Lower lobe of right lung (tissue), 2 donors: ENCODE measurements at regions not wholly inside any gene's neighbourhood (a gene's known extent, or its start where the extent isn't known, plus 50 kb on each side); places are given as distances from the start of the nearest gene placed in this dataset.
"Not testable (repeated sequence)": the region's sequence is repeated elsewhere in the genome, so short reads cannot be mapped to it uniquely, and the experiment has no call there.

Source experiments
- ATAC-seq, 2 donors: fragments of 200-7000 bp; cut with Tn5 transposase; one replicate each; pipeline ENCODE4 v1.9.1; 2020 to 2022; ENCODE audit warnings: mild to moderate bottlenecking in 2 of 2, moderate library complexity in 2 of 2
- DNase-seq: peaks from one replicate; pipeline ENCODE4 v3.0.0-alpha.2; 2020
- H3K27ac ChIP-seq: fragments of 200-600 bp; one replicate; pipeline ENCODE4 v1.8.0; 2022
- H3K27me3 ChIP-seq: fragments of 200-600 bp; one replicate; pipeline ENCODE4 v1.8.0; 2022; ENCODE audit warnings: low read depth
- H3K36me3 ChIP-seq: fragments of 200-600 bp; one replicate; pipeline ENCODE4 v1.8.0; 2022; ENCODE audit warnings: mild to moderate bottlenecking
- H3K4me1 ChIP-seq: fragments of 200-600 bp; one replicate; pipeline ENCODE4 v1.8.0; 2022
- H3K4me3 ChIP-seq: fragments of 200-600 bp; one replicate; pipeline ENCODE4 v1.8.0; 2022; ENCODE audit warnings: mild to moderate bottlenecking
- H3K9me3 ChIP-seq: fragments of 200-600 bp; one replicate; pipeline ENCODE4 v1.8.0; 2022
- CTCF ChIP-seq: fragments of 200-600 bp; IDR thresholded peaks from one replicate; pipeline ENCODE4 v1.8.0; 2022; ENCODE audit warnings: antibody characterized with exemption, mild to moderate bottlenecking
- intact Hi-C: fragments of 100-400 bp; cut with DNase I; formaldehyde crosslinking; loops from one replicate; pipeline ENCODE4 v1.11.0; 2022
- donor health status: DM: no; HTN: yes; CAD: no; lungs with severe emphysema.

- intact Hi-C loops = no loop called here
- Histone ChIP-seq H3K27ac (no peak overlapping the region), H3K4me3 (no peak overlapping the region), H3K9me3 (no peaks in the 10 kb centered on the region), H3K4me1 (no peaks in the 10 kb centered on the region), H3K36me3 (no peaks in the 10 kb centered on the region), H3K27me3 (no peaks in the 10 kb centered on the region)
- no peak for TF ChIP-seq CTCF
- no peak for DNase-seq
- ATAC-seq = no peak
These were observed 151.0 kb downstream of the MREG start for GRCh38 chr2:215862351-215862771.

- TF ChIP-seq CTCF = no peak
- ATAC-seq = no peak
- no peak for DNase-seq
- H3K27ac ChIP-seq = no peak overlapping the region
- no peaks in the 10 kb centered on the region for H3K9me3 ChIP-seq
- H3K36me3 ChIP-seq = no peaks in the 10 kb centered on the region
- no peaks in the 10 kb centered on the region for H3K27me3 ChIP-seq
- H3K4me1 ChIP-seq = no peaks in the 10 kb centered on the region
- H3K4me3 ChIP-seq = no peak overlapping the region
- intact Hi-C loops = no loop called here
These were observed 151.6 kb downstream of the MREG start for GRCh38 chr2:215861607-215862350.

GRCh38 chr2:215856080-215856479, 157.3 kb downstream of the MREG start:
- Histone ChIP-seq H3K4me1 (peaks cover under 1% of the 10 kb centered on the region), H3K4me3 (no peak overlapping the region), H3K36me3 (no peaks in the 10 kb centered on the region), H3K9me3 (peaks cover 8% of the 10 kb centered on the region), H3K27me3 (no peaks in the 10 kb centered on the region), H3K27ac (no peak overlapping the region)
- no peak for TF ChIP-seq CTCF
- ATAC-seq = no peak
- intact Hi-C loops = no loop called here
- DNase-seq = no peak

- H3K36me3 ChIP-seq, H3K9me3 ChIP-seq, H3K4me3 ChIP-seq, intact Hi-C loops, H3K27ac ChIP-seq, ATAC-seq, DNase-seq, H3K27me3 ChIP-seq, H3K4me1 ChIP-seq: not testable (repeated sequence)
These were observed 158.0 kb downstream of the MREG start for GRCh38 chr2:215855308-215855707.

GRCh38 chr2:215854008-215854407, 159.3 kb downstream of the MREG start:
- H3K36me3 ChIP-seq = no peaks in the 10 kb centered on the region
- peaks cover 8% of the 10 kb centered on the region for H3K9me3 ChIP-seq
- H3K27me3 ChIP-seq = no peaks in the 10 kb centered on the region
- no peak overlapping the region for H3K4me3 ChIP-seq
- intact Hi-C loops = no loop called here
- H3K4me1 ChIP-seq = peaks cover 6% of the 10 kb centered on the region
- DNase-seq (no peak), ATAC-seq (no peak)
- no peak for TF ChIP-seq CTCF
- H3K27ac ChIP-seq = no peak overlapping the region

- no peak for TF ChIP-seq CTCF
- no peak overlapping the region for H3K27ac ChIP-seq
- ATAC-seq = no peak
- H3K9me3 ChIP-seq = peaks cover 8% of the 10 kb centered on the region
- no peaks in the 10 kb centered on the region for H3K27me3 ChIP-seq
- no peaks in the 10 kb centered on the region for H3K36me3 ChIP-seq
- peaks cover 6% of the 10 kb centered on the region for H3K4me1 ChIP-seq
- DNase-seq = no peak
- intact Hi-C loops = no loop called here
- H3K4me3 ChIP-seq = no peak overlapping the region
These were observed 161.7 kb downstream of the MREG start for GRCh38 chr2:215851696-215852095.
